PC-9 (cell line): ENCODE measurements at regions not wholly inside any gene's neighbourhood (a gene's known extent, or its start where the extent isn't known, plus 50 kb on each side); places are given as distances from the start of the nearest gene placed in this dataset.

ENCODE experiments used
- EZH2 ChIP-seq: fragments of 200-600 bp; sonication (generic); IDR thresholded peaks from 2 replicates; pipeline ENCODE4 v1.8.0; 2017; ENCODE audit warnings: antibody characterized with exemption, low read depth
- TF ChIP-seq, protein P1 (sequence below): fragments of 200-600 bp; sonication (generic); conservative IDR thresholded peaks from 2 replicates; pipeline ENCODE4 v1.6.1; 2017; ENCODE audit warnings: mixed run types, antibody characterized with exemption, mild to moderate bottlenecking, moderate library complexity

GRCh38 chr14:106129274-106129673 lies 602.9 kb downstream of the TMEM121 start:
- TF ChIP-seq, protein P1, sequence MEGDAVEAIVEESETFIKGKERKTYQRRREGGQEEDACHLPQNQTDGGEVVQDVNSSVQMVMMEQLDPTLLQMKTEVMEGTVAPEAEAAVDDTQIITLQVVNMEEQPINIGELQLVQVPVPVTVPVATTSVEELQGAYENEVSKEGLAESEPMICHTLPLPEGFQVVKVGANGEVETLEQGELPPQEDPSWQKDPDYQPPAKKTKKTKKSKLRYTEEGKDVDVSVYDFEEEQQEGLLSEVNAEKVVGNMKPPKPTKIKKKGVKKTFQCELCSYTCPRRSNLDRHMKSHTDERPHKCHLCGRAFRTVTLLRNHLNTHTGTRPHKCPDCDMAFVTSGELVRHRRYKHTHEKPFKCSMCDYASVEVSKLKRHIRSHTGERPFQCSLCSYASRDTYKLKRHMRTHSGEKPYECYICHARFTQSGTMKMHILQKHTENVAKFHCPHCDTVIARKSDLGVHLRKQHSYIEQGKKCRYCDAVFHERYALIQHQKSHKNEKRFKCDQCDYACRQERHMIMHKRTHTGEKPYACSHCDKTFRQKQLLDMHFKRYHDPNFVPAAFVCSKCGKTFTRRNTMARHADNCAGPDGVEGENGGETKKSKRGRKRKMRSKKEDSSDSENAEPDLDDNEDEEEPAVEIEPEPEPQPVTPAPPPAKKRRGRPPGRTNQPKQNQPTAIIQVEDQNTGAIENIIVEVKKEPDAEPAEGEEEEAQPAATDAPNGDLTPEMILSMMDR, result no peak
- TF ChIP-seq EZH2, result no peak
